Motor neuron (in vitro differentiated cells): ENCODE measurements at regions not wholly inside any gene's neighbourhood (a gene's known extent, or its start where the extent isn't known, plus 50 kb on each side); places are given as distances from the start of the nearest gene placed in this dataset.
"Not testable (repeated sequence)": the region's sequence is repeated elsewhere in the genome, so short reads cannot be mapped to it uniquely, and the experiment has no call there.

ENCODE experiments used
- ATAC-seq, 8 experiments: fragments of 200-7000 bp; cut with Tn5 transposase; replicated peaks in 6 of 8; 2 replicates each; pipeline ENCODE4 v1.8.0; 2021; ENCODE audit warnings: mild to moderate bottlenecking in 8 of 8, moderate library complexity in 8 of 8
- H3K27ac ChIP-seq, 2 donors: fragments of 250-450 bp; sonication (Bioruptor Pico); 2 replicates each; pipeline ENCODE4 v1.9.0; 2021; ENCODE audit warnings: antibody characterized with exemption in 2 of 2, mild to moderate bottlenecking in 2 of 2, moderate library complexity in 1 of 2
- H3K4me1 ChIP-seq, 2 donors: fragments of 250-450 bp; sonication (Bioruptor Pico); replicated peaks in 1 of 2; 2 replicates each; pipeline ENCODE4 v1.6.1; 2021; ENCODE audit warnings: antibody characterized with exemption in 2 of 2, mild to moderate bottlenecking in 2 of 2, moderate library complexity in 1 of 2
- H3K4me3 ChIP-seq, 5 donors: fragments of 250-450 bp; sonication (Bioruptor Pico); 2 replicates each; pipeline ENCODE4 v1.9.0; 2021; ENCODE audit warnings: antibody characterized with exemption in 5 of 5, mild to moderate bottlenecking in 5 of 5, moderate library complexity in 4 of 5
- WGBS, 10 experiments: fragments of 450-650 bp; shearing (Covaris generic); methylation state at CpG; one replicate each; pipeline ENCODE4 v1.0.0; 2022; 5-methylcytosine and 5-hydroxymethylcytosine counted together
- in situ Hi-C, 9 experiments: fragments of 400-800 bp; cut with MboI; loops; one replicate each; pipeline ENCODE4 v1.15.0; 2021; ENCODE audit warnings: low sequenced_read_pairs in 9 of 9, low pct_unique_long_range_greater_than_20kb in 2 of 9; ENCODE audit not compliant: unreplicated experiment in 9 of 9

DNA sequence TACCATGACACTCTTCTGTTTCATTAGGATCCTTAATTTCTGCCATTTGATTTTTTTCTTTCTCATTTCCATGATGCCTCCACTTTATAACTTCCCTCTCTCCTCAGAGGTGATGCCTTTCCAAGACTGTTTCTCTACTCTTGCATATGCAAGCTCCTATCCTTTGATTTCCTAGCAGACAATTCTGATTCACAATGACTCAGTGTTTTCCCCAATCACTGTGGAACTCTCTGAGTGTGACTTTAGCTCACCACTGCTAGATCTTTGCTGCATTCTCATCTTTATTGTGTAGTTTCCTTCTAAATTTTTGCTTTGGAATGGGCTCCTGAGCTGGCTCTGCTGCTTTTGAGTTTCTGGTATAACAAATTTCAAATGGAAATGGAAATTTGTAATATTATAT, 184.9 kb downstream of the TINAG start:
- no peak overlapping the region for H3K4me3 ChIP-seq
- in situ Hi-C loops: no loop called here
- no peaks in the 10 kb centered on the region for H3K4me1 ChIP-seq
- ATAC-seq: peak in 6 of 8 experiments; percentile 26 to 100 (median 36)
- H3K27ac ChIP-seq: no peak overlapping the region

DNA sequence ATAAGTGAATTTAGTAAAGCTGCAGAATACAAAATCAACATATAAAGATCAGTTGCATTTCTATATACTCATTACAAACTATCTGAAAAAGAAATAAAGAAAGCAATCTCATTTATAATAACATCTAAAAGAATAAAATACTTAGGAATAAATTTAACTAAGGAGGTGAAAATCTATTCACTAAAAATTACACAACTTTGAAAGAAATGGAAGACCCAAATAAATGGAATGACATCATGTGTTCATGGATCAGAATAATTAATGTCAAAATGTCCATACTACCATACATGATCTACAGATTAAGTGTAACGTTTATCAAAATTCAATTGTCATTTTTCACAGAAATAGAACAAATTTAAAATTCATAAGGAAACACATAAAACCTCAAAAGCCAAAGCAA, 194.9 kb downstream of the TINAG start:
- Histone ChIP-seq H3K4me1 (no peaks in the 10 kb centered on the region), H3K27ac (no peak overlapping the region), H3K4me3 (no peak overlapping the region)
- no peak for ATAC-seq
- in situ Hi-C loops: no loop called here
- WGBS, 10 experiments: 15 to 100% (median 67%) methylated on average over 1 of the region's 1 CpG; no CpG with 5 or more reads in 1 of the 10 experiments

DNA sequence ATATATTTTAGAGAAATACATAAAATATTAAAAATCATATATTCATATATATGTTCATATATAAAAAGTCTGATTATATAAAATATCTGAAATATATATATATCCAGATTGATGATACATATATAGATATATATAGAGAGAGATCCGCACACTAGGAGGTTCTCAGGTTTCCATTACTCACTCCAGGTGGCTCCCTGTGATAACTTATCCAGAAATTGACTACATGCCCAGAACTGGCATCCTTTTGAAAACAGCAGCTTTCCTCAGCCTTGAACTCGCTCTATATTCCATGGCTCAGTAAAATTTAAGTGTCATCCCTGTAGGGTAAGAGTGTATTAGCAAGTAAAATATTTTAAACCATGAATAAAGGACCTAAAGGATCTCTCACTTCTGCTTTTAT, 206.8 kb downstream of the TINAG start:
- 44 to 100% (median 65%) methylated on average over 1 to 2 of the region's 2 CpGs for WGBS, 10 experiments
- no peak overlapping the region for H3K4me3 ChIP-seq
- no peak for ATAC-seq
- in situ Hi-C loops: no loop called here
- no peak overlapping the region for H3K27ac ChIP-seq
- H3K4me1 ChIP-seq: no peaks in the 10 kb centered on the region

DNA sequence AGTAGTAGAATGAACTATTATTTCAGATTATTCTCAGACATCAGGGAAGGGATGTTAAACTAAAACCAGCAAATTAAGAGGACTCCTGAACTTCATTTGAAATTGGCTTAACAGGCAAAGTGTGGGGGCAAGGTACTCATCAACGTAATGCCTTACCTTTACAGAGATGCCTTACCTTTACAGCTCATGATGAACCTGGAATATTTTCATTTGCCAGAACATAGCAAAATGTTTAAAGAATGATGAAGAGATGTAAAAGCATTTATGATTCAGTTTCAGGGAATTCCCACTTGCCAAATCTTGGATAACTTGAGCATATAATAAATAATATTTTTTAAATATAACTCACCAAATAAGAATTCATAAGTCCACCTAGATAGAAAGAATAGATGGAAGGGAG, 207.5 kb downstream of the TINAG start:
- in situ Hi-C loops: no loop called here
- ATAC-seq: no peak
- Histone ChIP-seq H3K4me3 (no peak overlapping the region), H3K27ac (no peak overlapping the region), H3K4me1 (no peaks in the 10 kb centered on the region)
- 18 to 100% (median 78%) methylated on average over 1 of the region's 1 CpG; no CpG with 5 or more reads in 3 of the 10 experiments for WGBS, 10 experiments

DNA sequence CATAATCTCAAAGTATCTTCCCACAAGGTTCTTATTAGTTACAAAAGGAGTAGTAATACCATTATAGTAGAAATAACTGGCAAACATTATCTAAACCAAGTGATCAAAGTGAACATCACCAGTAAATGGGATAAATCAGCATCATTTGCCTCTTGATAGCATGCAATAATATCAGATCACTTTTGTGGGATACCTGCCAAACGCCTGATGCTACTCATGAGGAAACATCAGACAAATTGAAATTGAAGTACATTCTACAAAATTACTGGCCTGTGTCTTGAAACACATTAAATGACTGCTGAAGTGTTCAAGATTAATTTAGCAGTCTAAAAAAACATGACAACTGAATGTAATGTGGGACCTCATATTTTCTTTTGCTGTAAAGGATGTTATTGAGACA, 208.1 kb downstream of the TINAG start:
- Histone ChIP-seq H3K27ac (no peak overlapping the region), H3K4me3 (no peak overlapping the region), H3K4me1 (no peaks in the 10 kb centered on the region)
- in situ Hi-C loops: no loop called here
- WGBS, 10 experiments: 0 to 100% (median 63%) methylated on average over 1 of the region's 1 CpG; no CpG with 5 or more reads in 4 of the 10 experiments
- ATAC-seq: no peak

DNA sequence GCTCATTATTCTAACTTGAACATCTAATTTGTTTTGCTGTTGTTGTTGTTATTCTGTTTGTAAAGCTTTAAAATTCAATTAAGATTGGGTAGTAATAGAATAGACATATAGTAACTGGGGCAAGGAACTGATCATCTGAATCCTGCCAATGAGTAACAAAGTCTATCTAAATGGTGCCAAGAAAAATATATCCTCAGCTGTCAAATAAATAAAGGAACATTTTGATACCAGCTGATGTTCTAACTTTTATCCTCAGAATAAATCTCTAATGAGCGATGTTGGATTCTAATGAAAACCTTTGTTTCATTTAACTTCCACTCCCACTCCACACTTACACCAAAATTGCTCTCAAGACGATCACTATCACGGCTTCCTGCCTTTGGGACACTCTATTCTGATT, 210.9 kb downstream of the TINAG start:
- 20 to 97% (median 75%) methylated on average over 1 to 3 of the region's 3 CpGs; no CpG with 5 or more reads in 1 of the 10 experiments for WGBS, 10 experiments
- Histone ChIP-seq H3K27ac (no peak overlapping the region), H3K4me3 (no peak overlapping the region), H3K4me1 (no peaks in the 10 kb centered on the region)
- no peak for ATAC-seq
- in situ Hi-C loops: no loop called here

DNA sequence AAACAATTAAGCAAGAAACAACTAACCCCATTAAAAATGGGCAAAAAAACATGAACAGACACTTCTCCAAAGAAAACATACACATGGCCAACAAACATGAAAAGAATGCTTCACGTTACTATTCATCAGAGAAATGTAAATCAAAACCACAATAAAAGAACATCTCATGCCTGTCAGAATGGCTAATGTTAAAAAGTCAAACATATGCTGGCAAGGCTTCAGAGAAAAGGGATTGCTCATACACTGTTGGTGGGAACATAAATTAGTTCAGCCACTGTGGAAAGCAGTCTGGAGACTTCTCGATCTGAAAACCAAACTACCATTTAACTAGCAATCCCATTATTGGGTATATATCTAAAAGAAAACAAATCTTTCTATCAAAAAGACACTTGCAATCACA, 217.5 kb downstream of the TINAG start:
- no peak overlapping the region for H3K4me3 ChIP-seq
- H3K27ac ChIP-seq: no peak overlapping the region
- no peak for ATAC-seq
- H3K4me1 ChIP-seq: no peaks in the 10 kb centered on the region
- 0 to 94% (median 60%) methylated on average over 1 to 2 of the region's 2 CpGs; no CpG with 5 or more reads in 1 of the 10 experiments for WGBS, 10 experiments
- in situ Hi-C loops: no loop called here

DNA sequence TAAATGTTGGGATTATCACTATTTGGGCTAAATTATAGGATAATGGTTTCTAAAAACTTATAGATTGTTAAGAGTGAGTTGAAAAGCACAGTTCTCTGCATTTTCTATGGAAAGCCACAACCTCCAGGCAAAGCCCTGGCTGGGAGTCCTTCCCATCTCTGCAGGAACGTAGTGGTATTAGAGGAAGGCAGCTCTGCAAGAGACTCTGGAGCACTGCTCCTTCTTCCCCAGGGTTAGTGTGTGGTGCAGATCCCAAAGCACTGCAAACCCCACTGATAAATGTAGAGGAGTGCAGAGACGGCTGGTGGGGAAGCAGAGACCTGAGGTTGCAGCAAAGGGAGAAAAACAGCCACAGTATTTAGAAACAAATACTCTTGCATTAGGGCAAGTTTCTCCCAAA, 225.3 kb downstream of the TINAG start:
- WGBS, 10 experiments: 13 to 100% (median 50%) methylated on average over 1 to 2 of the region's 2 CpGs; no CpG with 5 or more reads in 3 of the 10 experiments
- H3K4me1 ChIP-seq: no peaks in the 10 kb centered on the region
- ATAC-seq: no peak
- in situ Hi-C loops: no loop called here
- no peak overlapping the region for H3K27ac ChIP-seq
- H3K4me3 ChIP-seq: no peak overlapping the region

DNA sequence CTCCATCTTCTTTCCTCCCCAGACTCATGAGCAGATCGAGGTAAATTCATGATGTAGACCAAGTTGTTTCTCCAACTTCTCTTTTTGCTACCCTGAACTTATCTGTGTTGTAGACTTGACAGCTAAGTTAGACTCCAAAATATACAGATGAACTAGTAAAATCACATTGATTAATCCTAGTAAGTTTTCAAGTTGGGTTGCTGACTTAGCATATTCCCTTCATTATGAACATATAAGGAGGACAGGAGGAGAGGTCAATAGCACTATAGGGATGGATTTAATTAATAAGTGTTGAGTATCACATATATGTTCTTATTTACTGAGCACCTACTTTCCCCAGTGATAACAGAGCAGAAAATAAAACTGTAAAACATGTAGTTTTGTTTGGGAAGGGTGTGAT, 227.3 kb downstream of the TINAG start:
- in situ Hi-C loops: no loop called here
- 0 to 67% (median 60%) methylated on average over 1 of the region's 1 CpG; no CpG with 5 or more reads in 1 of the 10 experiments for WGBS, 10 experiments
- no peak for ATAC-seq
- H3K4me3 ChIP-seq: no peak overlapping the region
- no peaks in the 10 kb centered on the region for H3K4me1 ChIP-seq
- no peak overlapping the region for H3K27ac ChIP-seq

DNA sequence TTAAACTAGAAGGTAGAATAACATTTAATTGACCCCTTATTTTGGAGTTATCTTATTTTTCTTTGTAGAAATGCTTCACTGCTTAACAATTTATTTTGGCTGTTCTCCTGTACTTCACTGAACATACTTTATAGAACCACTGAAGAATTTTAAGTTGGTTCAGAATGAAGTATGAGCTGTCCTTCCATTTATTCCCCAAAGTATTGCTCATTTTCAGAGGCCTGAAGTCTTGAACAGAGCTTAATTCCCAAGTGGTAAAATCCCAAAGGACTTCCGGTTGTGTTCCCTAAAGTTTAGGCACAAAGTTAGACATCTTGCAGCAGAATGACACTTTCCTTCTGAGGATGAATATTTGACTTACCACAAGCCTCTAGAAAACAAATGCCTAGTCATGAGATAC, 233.3 kb downstream of the TINAG start:
- WGBS, 10 experiments: 0 to 100% (median 92%) methylated on average over 1 of the region's 1 CpG; no CpG with 5 or more reads in 2 of the 10 experiments
- in situ Hi-C loops: no loop called here
- ATAC-seq: no peak
- Histone ChIP-seq H3K4me3 (no peak overlapping the region), H3K4me1 (no peaks in the 10 kb centered on the region), H3K27ac (no peak overlapping the region)

DNA sequence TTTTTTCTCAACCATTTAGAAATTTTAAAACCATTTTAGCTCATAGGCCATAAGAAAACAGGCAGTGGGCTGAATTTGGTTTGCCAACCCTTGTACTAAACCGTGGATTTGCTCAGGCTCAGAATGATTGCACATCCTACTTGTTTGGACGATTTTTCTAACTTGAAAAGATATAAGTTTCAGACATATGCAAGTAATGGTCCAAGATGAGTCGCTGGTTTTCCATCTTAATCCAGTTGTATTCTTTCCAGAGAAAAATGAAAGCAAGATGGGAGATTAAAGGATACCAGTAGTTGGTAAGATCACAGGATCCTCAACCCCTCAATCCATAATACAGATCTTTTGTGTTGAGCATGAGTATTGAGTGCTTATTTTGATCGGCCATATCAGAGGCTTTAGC, 250.9 kb downstream of the TINAG start:
- Histone ChIP-seq H3K4me3 (no peak overlapping the region), H3K4me1 (no peaks in the 10 kb centered on the region), H3K27ac (no peak overlapping the region)
- WGBS, 10 experiments: 27 to 100% (median 71%) methylated on average over 2 to 4 of the region's 4 CpGs; no CpG with 5 or more reads in 1 of the 10 experiments
- in situ Hi-C loops: no loop called here
- no peak for ATAC-seq

DNA sequence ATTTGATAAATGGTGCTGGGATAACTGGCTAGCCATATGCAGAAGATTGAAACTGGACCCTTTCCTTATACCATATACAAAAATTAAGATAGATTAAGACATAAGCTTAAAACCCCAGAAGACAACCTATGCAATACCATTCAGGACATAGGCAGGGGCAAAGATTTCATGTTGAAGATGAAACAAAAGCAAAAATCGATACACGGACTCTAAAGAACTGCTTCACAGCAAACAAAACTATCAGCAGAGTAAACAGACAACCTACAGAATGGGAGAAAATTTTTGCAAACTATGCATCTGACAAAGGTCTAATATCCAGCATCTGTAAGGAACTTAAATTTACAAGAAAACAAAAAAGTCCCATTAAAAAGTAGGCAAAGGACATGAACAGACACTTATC, 255.9 kb downstream of the TINAG start:
- in situ Hi-C loops, H3K4me1 ChIP-seq, H3K4me3 ChIP-seq, ATAC-seq, H3K27ac ChIP-seq: not testable (repeated sequence)
- 54 to 100% (median 82%) methylated on average over 1 to 2 of the region's 2 CpGs for WGBS, 10 experiments

DNA sequence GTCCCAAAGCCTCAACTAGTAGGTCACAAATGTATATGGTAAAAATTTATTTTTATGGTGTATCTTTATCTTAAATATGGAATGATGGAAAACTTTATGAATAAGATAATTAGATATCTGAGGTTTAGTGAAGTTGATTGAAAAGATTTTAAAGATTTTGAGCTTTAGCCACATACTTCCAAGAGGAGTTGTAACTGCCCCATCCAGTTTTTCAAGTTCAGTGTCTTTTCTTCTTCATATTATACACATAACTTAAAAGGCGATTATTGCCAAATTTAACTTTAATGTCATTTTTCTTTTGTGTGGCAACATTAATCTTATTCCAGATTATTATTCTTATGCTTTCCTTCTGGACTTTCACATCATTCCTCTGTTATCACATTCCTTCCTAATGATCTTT, 266.4 kb downstream of the TINAG start:
- 0 to 60% (median 43%) methylated on average over 1 of the region's 1 CpG for WGBS, 10 experiments
- Histone ChIP-seq H3K4me3 (no peak overlapping the region), H3K27ac (no peak overlapping the region), H3K4me1 (peaks cover 2% of the 10 kb centered on the region in 2 donors)
- ATAC-seq: no peak
- in situ Hi-C loops: no loop called here

DNA sequence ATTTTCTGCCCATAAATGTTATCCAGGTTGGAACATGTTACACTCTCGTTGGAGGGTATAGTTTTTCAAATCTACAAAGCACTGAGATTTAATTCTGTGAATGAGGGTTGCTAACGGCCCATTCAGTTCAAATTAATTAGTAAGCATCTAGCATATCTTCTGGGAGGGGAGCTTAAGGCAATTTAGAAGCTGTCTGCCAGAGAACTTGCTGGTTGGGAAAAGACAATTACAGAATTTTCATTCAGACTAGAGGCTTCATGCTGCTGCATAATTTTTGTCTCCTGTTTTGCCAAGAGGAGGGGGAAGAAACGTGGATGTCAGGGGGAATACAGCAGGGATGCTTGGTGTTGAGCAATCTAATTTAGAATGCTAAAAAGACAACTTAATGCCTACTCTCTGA, 268.3 kb upstream of the FAM83B start:
- WGBS, 10 experiments: 17 to 63% (median 35%) methylated on average over 1 to 3 of the region's 3 CpGs
- Histone ChIP-seq H3K4me1 (peaks cover 2% of the 10 kb centered on the region in 2 donors), H3K27ac (no peak overlapping the region), H3K4me3 (no peak overlapping the region)
- no peak for ATAC-seq
- in situ Hi-C loops: no loop called here
